Activated naive CD4-positive, alpha-beta T cell treated with anti-CD3 and anti-CD28 coated beads, Interleukin-2, amount 50 U/mL, for 24 hours (primary cell): ENCODE measurements at regions not wholly inside any gene's neighbourhood (a gene's known extent, or its start where the extent isn't known, plus 50 kb on each side); places are given as distances from the start of the nearest gene placed in this dataset.
"Not testable (repeated sequence)": the region's sequence is repeated elsewhere in the genome, so short reads cannot be mapped to it uniquely, and the experiment has no call there.

Source experiments
- H3K27ac Mint-ChIP-seq: one replicate; pipeline ENCODE4 v1.8.0; 2021; ENCODE audit warnings: mild to moderate bottlenecking, mixed read lengths
- H3K27me3 Mint-ChIP-seq: one replicate; pipeline ENCODE4 v1.8.0; 2021; ENCODE audit warnings: mixed read lengths
- H3K36me3 Mint-ChIP-seq: one replicate; pipeline ENCODE4 v1.8.0; 2021; ENCODE audit warnings: mixed read lengths
- H3K4me1 Mint-ChIP-seq: one replicate; pipeline ENCODE4 v1.8.0; 2021; ENCODE audit warnings: mixed read lengths
- H3K4me3 Mint-ChIP-seq: one replicate; pipeline ENCODE4 v1.8.0; 2021; ENCODE audit warnings: mild to moderate bottlenecking, mixed read lengths
- H3K9me3 Mint-ChIP-seq: one replicate; pipeline ENCODE4 v1.8.0; 2021; ENCODE audit warnings: mixed read lengths

DNA sequence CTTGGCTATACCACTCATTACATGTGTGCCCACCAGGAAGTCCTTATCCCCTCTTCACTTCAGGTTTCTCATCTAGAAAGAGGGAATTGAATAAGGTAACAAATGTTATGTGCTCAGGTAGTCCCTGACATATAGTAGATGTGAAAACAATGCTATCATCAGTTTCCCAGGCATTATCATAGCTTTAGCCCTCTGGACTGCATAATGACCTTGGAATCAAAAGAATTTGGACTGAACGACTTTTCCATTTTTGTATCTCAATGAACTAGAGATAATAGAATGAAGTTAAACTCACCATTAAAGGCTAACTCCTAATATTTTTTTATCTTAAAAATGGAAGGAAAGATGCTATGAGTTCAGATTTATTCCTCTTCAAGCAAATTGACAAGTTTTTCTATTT is 304.1 kb upstream of the USP24 start:
- peaks cover 31% of the 10 kb centered on the region for H3K27me3 Mint-ChIP-seq
- H3K4me1 Mint-ChIP-seq: no peaks in the 10 kb centered on the region
- H3K27ac Mint-ChIP-seq: no peak overlapping the region
- no peak overlapping the region for H3K4me3 Mint-ChIP-seq
- no peaks in the 10 kb centered on the region for H3K9me3 Mint-ChIP-seq
- H3K36me3 Mint-ChIP-seq: no peaks in the 10 kb centered on the region

DNA sequence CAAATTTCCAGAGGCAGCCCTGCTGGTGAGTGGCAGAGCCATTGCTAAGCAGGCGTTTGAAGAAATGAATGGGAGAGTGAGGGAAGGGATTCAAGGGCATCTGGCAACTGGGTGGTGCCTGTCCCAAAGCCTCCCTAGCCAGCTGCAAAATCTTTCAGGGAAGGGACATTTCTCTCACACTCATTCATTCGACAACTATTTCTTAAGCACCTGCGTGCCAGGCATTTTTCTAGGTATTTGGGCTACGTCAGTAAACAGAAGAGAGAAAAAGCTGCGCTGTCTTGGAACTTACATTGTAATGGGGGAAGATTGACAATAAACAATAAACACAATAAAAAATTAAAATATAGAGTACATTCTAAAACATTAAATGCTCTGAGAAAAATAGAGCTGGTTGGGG is 301.9 kb upstream of the USP24 start:
- H3K4me1 Mint-ChIP-seq: no peaks in the 10 kb centered on the region
- peaks cover 29% of the 10 kb centered on the region for H3K27me3 Mint-ChIP-seq
- H3K36me3 Mint-ChIP-seq: no peaks in the 10 kb centered on the region
- no peak overlapping the region for H3K4me3 Mint-ChIP-seq
- H3K27ac Mint-ChIP-seq: no peak overlapping the region
- H3K9me3 Mint-ChIP-seq: no peaks in the 10 kb centered on the region

DNA sequence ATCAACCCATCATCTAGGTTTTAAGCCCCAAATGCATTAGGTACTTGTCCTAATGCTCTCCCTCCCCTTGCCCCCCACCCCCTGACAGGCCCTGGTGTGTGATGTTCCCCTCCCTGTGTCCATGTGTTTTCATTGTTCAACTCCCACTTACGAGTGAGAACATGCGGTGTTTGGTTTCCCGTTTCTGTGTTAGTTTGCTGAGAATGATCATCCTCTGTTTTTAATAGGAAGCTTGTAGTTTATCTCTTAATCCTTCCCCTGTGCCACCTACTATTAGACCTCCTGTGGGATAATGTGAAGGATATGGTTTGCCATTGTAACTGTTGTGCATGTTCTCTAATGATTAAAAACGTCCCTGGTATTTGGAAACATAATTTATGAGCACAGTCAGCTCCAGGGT is 299.4 kb upstream of the USP24 start:
- not testable (repeated sequence) for H3K36me3 Mint-ChIP-seq, H3K27ac Mint-ChIP-seq, H3K4me3 Mint-ChIP-seq, H3K9me3 Mint-ChIP-seq, H3K4me1 Mint-ChIP-seq
- peaks cover 31% of the 10 kb centered on the region for H3K27me3 Mint-ChIP-seq

DNA sequence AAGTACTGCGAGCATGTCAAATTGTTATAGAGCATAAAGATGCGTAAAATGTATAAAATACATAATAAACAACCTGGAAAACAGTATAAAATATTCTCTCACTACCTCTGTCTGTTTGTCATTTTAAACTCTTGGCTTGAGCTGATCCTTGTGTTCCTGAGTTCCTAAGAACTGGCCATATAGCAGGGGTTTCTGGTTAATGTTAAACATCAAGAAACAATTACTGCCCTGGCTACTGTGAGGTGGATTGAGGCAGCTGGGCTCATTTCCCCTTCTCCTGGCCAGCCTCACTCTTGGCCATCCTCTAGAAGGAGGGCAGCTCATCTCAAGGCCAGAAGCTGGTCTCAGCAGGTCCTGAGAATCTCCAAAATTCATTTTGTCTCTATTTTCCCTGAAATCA is 297.3 kb upstream of the USP24 start:
- Mint-ChIP-seq H3K36me3 (no peaks in the 10 kb centered on the region), H3K27me3 (peaks cover 25% of the 10 kb centered on the region), H3K9me3 (no peaks in the 10 kb centered on the region), H3K4me1 (no peaks in the 10 kb centered on the region), H3K27ac (no peak overlapping the region), H3K4me3 (no peak overlapping the region)

DNA sequence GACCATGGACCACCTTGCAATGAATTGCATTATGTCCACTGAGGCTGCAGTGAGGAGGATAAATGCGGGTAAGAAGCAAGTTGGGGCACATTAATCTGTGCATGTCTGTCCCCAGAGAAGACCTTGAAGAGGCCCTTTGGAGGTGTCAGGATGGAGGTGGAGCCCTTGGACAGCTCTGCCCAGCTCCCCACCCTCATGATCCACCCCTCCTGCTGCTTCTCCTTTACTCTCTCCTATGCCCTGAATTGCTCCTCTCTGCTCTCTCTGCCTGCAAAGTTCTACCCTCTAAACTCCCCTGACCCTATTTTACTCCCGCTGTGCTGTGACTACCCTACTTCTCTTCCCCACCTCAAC is 292.4 kb upstream of the USP24 start:
- Mint-ChIP-seq H3K27me3 (peaks cover 14% of the 10 kb centered on the region), H3K36me3 (no peaks in the 10 kb centered on the region), H3K4me3 (no peak overlapping the region), H3K27ac (no peak overlapping the region), H3K9me3 (no peaks in the 10 kb centered on the region), H3K4me1 (no peaks in the 10 kb centered on the region)

DNA sequence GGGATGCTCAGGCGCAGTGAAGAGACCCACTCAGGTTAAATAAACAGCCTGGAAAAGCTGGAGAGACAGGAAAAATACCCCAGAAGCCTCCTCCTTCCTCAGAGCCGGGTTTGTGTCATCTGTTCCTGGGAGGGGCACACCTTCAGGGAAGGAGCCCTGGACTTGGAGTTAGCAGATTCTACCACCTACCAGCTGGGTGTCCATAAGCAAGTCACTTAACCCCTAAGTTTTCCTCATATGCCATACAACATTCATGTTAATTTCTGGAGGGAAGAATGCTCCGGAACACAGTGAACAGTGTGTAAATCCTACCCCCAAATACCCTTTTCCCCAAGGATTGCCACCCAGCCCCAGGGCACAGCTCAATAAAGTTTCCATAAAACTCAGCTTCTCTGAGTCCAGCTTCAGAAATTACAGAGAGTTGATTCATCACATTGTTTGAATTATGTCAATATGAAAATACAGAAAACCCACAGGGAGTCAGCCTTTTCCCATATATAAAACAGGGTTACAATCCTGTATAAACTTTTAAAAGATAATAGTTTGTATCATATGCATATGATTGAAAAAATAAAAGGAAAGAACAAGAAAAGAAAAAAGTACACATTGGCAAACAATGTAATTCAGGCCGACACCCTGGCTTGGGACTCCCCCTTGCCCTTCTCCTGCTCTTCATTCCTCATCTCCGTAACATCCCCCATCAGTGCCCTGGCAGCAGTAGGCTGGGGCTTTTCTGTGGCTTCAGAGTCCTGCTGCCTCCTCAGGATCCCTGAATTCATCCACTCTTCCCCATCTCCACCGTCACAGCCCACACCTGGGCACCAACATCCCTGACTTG is 291.8 kb upstream of the USP24 start:
- Mint-ChIP-seq H3K4me1 (no peaks in the 10 kb centered on the region), H3K27ac (no peak overlapping the region), H3K9me3 (no peaks in the 10 kb centered on the region), H3K4me3 (no peak overlapping the region), H3K27me3 (peaks cover 14% of the 10 kb centered on the region), H3K36me3 (no peaks in the 10 kb centered on the region)

DNA sequence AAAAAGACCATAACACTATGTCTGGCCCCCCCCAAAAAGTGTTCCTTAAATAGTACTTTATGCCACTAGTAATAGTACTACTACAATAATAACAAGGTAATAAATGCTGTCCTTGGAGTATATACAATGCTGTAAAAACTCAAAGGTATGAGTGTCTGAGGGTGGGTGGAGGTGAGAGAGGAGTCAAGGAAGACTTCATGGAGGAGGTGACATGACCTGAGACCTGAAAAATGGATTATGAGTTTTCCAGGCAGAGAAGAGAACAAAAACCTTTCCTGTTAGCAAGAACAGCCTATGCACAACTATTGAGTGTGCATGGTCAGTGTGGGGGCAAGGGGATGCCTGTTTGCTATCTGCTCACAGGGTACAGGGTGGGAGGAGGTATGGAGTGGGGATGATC is 290.2 kb upstream of the USP24 start:
- no peaks in the 10 kb centered on the region for H3K36me3 Mint-ChIP-seq
- peaks cover 13% of the 10 kb centered on the region for H3K27me3 Mint-ChIP-seq
- H3K9me3 Mint-ChIP-seq: no peaks in the 10 kb centered on the region
- H3K27ac Mint-ChIP-seq: no peak overlapping the region
- H3K4me1 Mint-ChIP-seq: no peaks in the 10 kb centered on the region
- no peak overlapping the region for H3K4me3 Mint-ChIP-seq

DNA sequence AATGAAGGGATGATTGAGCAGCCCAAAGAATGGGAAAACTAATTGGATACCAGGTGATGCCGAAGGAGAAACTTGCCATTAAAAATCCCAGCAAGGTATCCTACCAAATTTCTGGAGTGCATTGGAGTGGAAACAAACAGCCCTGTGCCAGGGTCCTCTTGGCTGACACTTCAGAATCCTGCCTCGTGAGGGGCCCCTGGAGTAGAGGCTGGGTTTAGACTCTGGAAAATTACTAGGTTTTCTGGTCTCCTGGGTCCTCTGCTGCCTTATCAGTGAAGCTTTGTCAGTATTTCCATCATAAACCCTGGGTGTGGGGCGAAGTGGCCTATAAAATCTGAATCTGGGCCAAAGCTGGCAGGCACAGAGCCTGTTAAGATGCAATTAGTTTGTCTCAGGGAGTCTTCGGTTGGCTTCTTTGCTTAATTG is 289.2 kb upstream of the USP24 start:
- Mint-ChIP-seq H3K9me3 (no peaks in the 10 kb centered on the region), H3K27ac (no peak overlapping the region), H3K4me3 (no peak overlapping the region), H3K36me3 (no peaks in the 10 kb centered on the region), H3K4me1 (no peaks in the 10 kb centered on the region), H3K27me3 (peaks cover 13% of the 10 kb centered on the region)

DNA sequence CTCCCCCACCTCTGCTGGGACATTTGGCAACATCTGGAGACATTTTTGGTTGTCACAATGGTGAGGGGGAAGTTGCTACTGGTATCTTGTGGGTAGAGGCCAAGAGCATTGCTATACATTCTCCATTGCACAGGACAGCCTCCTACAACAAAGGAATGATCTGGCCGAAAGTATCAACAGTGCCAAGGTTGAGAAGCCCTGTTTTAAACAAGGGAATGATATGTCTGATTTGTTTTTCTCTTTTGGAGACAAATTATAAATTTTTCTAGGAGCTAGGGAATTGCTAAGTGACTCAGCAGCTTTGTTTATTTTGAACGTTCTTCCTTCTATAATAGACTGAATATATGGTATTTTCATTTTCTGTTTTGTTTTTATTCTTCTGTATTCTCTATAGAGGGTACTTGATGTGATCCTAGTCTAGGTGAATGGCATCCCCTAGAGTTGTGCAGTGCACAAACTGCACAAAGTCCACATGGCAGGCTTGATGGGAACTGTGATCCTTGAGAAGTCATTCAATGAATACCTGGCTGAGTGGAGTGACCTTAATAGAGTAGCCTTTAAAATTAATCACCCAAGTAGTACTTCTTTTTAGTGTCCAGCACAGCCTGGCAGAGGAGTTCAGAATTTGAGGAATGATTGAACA is 288.6 kb upstream of the USP24 start:
- H3K4me3 Mint-ChIP-seq: no peak overlapping the region

DNA sequence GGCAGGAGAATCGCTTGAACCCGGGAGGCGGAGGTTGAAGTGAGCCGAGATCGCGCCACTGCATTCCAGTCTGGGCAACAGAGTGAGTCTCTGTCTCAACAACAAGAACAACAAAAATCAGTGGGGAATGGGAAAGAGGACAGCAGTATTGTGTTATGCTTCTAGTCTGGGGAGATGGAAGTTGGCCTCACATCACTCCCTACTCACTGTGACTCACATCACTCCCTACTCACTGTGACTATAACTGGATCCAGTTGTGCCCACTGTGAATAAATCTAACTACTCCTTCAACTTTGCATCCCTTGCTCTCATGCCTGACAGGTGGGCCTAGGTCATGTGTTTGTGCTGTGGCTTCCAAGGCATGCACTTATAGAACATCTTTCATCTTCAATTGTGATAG is 285.4 kb upstream of the USP24 start:
- Mint-ChIP-seq H3K9me3 (no peaks in the 10 kb centered on the region), H3K4me1 (no peaks in the 10 kb centered on the region), H3K27ac (no peak overlapping the region), H3K4me3 (no peak overlapping the region), H3K36me3 (no peaks in the 10 kb centered on the region), H3K27me3 (peaks cover 5% of the 10 kb centered on the region)

More for the DNA sequence above, 288.6 kb upstream of the USP24 start:
- no peak overlapping the region for H3K27ac Mint-ChIP-seq
- H3K9me3 Mint-ChIP-seq: no peaks in the 10 kb centered on the region
- no peaks in the 10 kb centered on the region for H3K4me1 Mint-ChIP-seq
- H3K36me3 Mint-ChIP-seq: no peaks in the 10 kb centered on the region
- H3K27me3 Mint-ChIP-seq: peaks cover 14% of the 10 kb centered on the region

DNA sequence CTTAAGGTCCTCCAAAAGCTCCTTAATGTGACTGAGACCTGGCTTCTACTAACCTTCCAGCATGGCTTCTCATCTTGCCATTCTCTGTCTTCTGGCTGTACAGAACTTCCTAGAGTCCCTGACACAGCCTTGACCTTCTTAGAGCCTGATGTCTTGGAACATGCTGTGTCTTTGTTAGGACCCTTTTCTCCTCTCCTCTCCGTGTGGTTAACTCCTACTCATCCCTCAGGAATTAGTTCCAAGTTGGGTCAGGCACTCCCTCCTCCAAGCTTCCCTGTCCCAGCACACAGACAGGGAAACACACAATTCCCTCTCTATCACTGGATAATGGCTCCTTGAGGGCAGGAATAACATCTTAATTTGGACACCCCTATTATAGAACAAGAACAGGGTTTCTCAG is 275.4 kb upstream of the USP24 start:
- no peak overlapping the region for H3K27ac Mint-ChIP-seq
- no peaks in the 10 kb centered on the region for H3K27me3 Mint-ChIP-seq
- no peak overlapping the region for H3K4me3 Mint-ChIP-seq
- no peaks in the 10 kb centered on the region for H3K36me3 Mint-ChIP-seq
- H3K4me1 Mint-ChIP-seq: no peaks in the 10 kb centered on the region
- no peaks in the 10 kb centered on the region for H3K9me3 Mint-ChIP-seq

DNA sequence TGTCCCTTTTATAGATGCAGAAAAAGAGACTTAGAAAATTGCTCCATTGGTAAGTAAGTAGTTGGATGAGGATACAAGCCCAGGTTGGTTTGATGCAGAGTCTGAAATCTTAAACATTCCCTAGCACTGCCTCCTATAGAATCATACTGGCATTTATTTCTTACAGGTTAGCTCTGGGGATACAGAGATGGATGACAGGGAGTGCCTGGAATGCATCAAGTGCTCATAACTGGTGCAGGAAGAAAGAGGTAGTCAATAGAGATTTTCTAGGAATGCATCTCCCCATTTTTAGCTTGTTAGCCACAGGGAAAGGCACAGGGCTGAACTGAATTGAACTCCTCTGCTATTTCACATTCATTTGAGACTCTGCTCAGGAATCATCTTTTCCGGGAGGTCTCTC is 269.0 kb upstream of the USP24 start:
- H3K27ac Mint-ChIP-seq: no peak overlapping the region
- no peaks in the 10 kb centered on the region for H3K27me3 Mint-ChIP-seq
- no peaks in the 10 kb centered on the region for H3K36me3 Mint-ChIP-seq
- H3K9me3 Mint-ChIP-seq: no peaks in the 10 kb centered on the region
- H3K4me3 Mint-ChIP-seq: no peak overlapping the region
- H3K4me1 Mint-ChIP-seq: no peaks in the 10 kb centered on the region

DNA sequence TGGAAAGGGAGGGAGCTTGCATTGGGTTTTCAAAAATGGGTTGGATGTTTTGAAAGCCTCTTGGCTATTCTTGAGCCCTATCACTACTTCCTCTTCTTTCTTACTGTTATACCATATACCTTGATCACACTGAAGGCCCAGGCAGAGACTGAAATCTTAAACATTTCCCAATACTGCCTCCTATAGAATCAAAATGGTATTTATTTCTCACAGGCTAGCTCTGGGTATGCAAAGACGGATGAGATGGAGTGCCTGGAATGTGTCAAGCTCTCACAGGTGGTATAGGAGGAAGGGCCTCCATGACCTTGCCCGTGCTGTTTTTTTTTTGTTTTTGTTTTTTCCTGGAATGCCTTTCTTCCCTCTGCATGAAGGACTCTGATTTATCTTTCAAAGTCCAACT is 268.4 kb upstream of the USP24 start:
- Mint-ChIP-seq H3K27ac (no peak overlapping the region), H3K27me3 (no peaks in the 10 kb centered on the region), H3K36me3 (no peaks in the 10 kb centered on the region), H3K4me3 (no peak overlapping the region), H3K4me1 (no peaks in the 10 kb centered on the region), H3K9me3 (no peaks in the 10 kb centered on the region)

DNA sequence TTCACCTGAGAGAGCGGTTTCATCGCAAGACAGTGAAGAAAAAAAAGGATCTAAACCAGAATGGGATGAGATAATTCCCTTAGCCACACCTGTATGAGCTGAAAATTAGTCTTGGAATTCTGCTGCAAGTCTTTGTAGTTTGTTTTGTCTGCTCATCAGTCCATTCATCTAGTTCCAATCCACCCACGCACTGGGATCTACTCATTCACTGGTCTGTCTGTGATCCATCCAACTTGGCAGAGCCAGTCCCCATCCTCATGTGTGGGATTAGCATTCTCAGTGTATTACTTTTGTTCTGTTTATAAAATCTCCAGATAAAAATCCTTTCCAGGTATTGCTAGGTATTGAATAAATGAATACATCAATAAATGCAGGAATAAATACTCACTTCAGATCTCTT is 266.5 kb upstream of the USP24 start:
- Mint-ChIP-seq H3K27me3 (peaks cover 4% of the 10 kb centered on the region), H3K36me3 (no peaks in the 10 kb centered on the region), H3K4me3 (no peak overlapping the region), H3K9me3 (no peaks in the 10 kb centered on the region), H3K27ac (no peak overlapping the region), H3K4me1 (no peaks in the 10 kb centered on the region)

DNA sequence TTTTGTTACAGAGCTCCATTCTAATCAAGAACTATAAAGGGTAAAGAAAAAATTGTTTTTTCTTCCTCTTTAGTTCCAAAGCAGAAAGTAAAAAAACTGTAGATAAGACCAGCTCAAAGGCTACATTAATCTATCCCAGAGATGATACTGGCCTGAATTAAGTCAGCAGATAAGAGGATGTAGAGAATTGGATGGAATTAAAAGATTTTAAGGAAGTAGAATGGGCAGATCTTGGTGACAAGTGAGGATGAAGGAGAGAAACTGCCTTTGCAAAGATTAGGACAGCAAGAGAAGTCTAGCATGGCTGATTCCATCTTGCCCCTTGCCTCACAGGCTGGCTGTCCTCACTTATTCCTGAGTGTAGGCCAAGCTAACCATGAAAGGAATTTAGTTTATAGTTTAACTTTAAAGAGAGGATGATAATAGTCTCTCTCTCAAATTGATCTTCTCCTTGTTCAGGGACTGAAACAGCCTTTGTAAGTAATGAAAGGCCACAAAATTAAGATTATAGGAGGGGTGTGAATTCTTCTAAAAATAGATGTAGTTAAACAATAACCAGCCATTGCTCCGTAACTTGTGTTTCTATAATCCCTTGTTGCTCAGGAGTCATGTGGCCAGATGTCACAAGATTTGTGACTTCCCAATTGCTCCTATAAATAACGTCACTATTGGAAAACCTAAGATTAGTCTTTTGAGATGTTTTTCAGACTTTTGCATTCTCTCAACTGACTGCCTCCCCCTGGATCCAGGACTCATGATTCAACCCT is 265.0 kb upstream of the USP24 start:
- Mint-ChIP-seq H3K4me1 (no peaks in the 10 kb centered on the region), H3K27ac (no peak overlapping the region), H3K9me3 (no peaks in the 10 kb centered on the region), H3K27me3 (peaks cover 4% of the 10 kb centered on the region), H3K36me3 (no peaks in the 10 kb centered on the region), H3K4me3 (no peak overlapping the region)

DNA sequence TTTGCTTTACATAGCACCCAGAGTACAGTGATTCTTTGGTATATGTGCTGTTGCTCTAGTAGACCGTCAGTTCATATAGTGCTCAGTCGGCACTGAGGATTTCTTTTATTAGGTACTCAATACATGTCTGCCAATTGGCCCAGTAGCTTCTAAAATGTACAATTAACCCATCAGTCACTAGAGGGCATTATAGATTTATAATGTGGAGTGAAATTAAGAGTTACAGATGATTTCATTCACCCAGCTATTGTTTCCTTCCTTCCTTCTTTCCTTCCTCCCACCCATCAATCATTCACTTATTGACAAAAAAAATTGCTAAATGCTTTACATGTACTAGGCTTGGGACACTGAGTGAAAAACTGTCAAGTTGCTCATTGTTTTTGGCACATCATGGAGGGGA is 263.6 kb upstream of the USP24 start:
- Mint-ChIP-seq H3K36me3 (no peaks in the 10 kb centered on the region), H3K4me3 (no peak overlapping the region), H3K27ac (no peak overlapping the region), H3K27me3 (peaks cover 9% of the 10 kb centered on the region), H3K4me1 (no peaks in the 10 kb centered on the region), H3K9me3 (no peaks in the 10 kb centered on the region)
